Activated CD4-positive, alpha-beta memory T cell treated with anti-CD3 and anti-CD28 coated beads for 36 hours (primary cell): ENCODE measurements at regions not wholly inside any gene's neighbourhood (a gene's known extent, or its start where the extent isn't known, plus 50 kb on each side); places are given as distances from the start of the nearest gene placed in this dataset.

Experiments used
- CTCF ChIA-PET: fragments of 350-600 bp; sonication (Branson Sonifier 250); formaldehyde crosslinking; loops from one replicate; lab custom pipeline; 2021; ENCODE audit warnings: antibody characterized with exemption, inconsistent platforms; lab: Charles Lee
- POLR2A ChIA-PET: fragments of 350-600 bp; sonication (Branson Sonifier 250); formaldehyde crosslinking; loops from one replicate; lab custom pipeline; 2021; ENCODE audit warnings: antibody characterized with exemption; lab: Charles Lee
- DNase-seq: peaks from one replicate; pipeline ENCODE4 v3.0.0-alpha.2; 2020
- H3K27ac Mint-ChIP-seq: one replicate; pipeline ENCODE4 v1.8.0; 2021; ENCODE audit warnings: mixed read lengths
- H3K27me3 Mint-ChIP-seq: one replicate; pipeline ENCODE4 v1.8.0; 2021; ENCODE audit warnings: mixed read lengths
- H3K36me3 Mint-ChIP-seq: one replicate; pipeline ENCODE4 v1.8.0; 2021; ENCODE audit warnings: mixed read lengths
- H3K4me1 Mint-ChIP-seq: one replicate; pipeline ENCODE4 v1.8.0; 2021; ENCODE audit warnings: low read depth, mixed read lengths
- H3K4me3 Mint-ChIP-seq: one replicate; pipeline ENCODE4 v1.8.0; 2021; ENCODE audit warnings: mild to moderate bottlenecking, mixed read lengths
- H3K9me3 Mint-ChIP-seq: one replicate; pipeline ENCODE4 v1.8.0; 2021; ENCODE audit warnings: mixed read lengths
- intact Hi-C: fragments of 100-400 bp; cut with micrococcal nuclease; formaldehyde crosslinking; loops from one replicate; pipeline ENCODE4 v1.15.1; 2023

DNA sequence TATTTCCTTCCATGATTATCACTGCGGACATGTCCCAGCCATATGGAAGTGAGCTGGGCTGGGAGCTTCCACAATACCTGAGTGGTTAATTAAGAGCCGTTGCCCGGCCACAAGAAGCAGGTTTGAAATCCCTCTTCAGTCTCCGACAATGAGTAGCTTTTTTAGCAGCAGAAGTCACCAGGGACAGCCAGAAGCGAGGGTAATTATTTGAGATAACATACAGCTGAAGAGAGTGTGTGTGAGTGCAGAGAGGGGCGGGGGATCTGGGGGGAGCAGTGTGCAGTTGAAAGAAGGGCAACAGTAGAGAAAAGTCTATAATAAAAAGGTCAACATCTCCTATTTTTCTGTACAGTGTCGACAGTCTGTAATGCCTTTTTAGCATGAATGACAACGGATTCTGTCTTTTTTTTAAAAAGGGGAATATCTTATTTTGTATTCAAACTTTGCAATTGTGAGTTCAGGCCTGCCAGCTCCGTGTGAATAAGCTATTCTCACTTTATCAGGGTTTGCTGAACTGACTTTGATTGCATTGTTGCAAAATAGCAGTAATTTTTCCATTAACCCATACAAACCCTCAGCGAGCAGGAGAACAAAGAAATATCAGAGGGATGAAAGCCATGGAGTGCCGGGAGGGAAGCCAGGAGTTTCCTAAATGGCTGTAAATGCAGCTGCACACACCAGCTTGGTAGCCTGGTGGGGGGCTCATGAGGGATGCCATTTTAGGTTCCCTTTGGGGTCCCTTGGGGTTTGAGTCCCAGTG is 220.3 kb upstream of the IRX3 start:
- no peak for DNase-seq
- Mint-ChIP-seq H3K27me3 (peaks cover 11% of the 10 kb centered on the region), H3K9me3 (no peaks in the 10 kb centered on the region), H3K36me3 (no peaks in the 10 kb centered on the region), H3K4me3 (no peak overlapping the region), H3K27ac (no peak overlapping the region), H3K4me1 (no peaks in the 10 kb centered on the region)
- intact Hi-C loops: no loop called here
- CTCF ChIA-PET: no interaction called here
- POLR2A ChIA-PET: no interaction called here

- peaks cover 11% of the 10 kb centered on the region for H3K27me3 Mint-ChIP-seq
- H3K9me3 Mint-ChIP-seq: no peaks in the 10 kb centered on the region
- no peaks in the 10 kb centered on the region for H3K36me3 Mint-ChIP-seq
- no peak overlapping the region for H3K27ac Mint-ChIP-seq
- no peaks in the 10 kb centered on the region for H3K4me1 Mint-ChIP-seq
- intact Hi-C loops: no loop called here
- no peak overlapping the region for H3K4me3 Mint-ChIP-seq
- POLR2A ChIA-PET: no interaction called here
- DNase-seq: no peak
- CTCF ChIA-PET: no interaction called here
Observed at GRCh38 chr16:54506214-54506580, 219.6 kb upstream of the IRX3 start.

DNA sequence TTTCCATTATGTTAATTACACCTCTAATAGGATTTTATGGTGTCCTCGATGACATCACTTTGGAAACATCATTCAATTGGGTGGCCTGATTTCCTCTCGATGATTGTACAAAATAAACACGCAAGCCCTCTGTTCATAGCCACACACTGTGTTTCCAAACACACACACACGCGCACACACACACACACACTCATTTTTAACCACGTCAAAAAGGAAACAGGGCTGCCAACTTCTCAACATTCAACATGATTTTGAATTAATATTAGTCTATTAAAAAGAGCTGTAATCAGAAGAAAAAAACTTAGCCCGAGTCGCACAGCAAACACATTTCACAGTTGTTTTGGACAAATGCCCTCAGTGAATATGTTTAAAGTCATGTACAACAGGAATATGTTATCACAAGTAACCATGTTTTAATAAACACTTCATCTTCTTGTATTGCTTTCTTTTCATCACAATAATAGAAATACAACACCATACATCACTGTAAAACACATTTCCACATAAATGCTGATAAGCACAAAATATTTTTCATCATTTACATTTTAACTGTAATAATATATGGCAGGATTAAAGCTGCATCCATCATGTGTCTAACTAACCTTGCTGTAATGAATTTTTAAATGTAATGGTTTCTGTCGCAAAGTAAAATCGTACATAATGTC is 219.1 kb upstream of the IRX3 start:
- no peaks in the 10 kb centered on the region for H3K36me3 Mint-ChIP-seq
- H3K27ac Mint-ChIP-seq: no peak overlapping the region
- H3K4me1 Mint-ChIP-seq: no peaks in the 10 kb centered on the region
- CTCF ChIA-PET: no interaction called here
- peaks cover 11% of the 10 kb centered on the region for H3K27me3 Mint-ChIP-seq
- H3K9me3 Mint-ChIP-seq: no peaks in the 10 kb centered on the region
- intact Hi-C loops: no loop called here
- no peak overlapping the region for H3K4me3 Mint-ChIP-seq
- no peak for DNase-seq
- POLR2A ChIA-PET: no interaction called here

GRCh38 chr16:54504372-54504771 is 217.8 kb upstream of the IRX3 start:
- POLR2A ChIA-PET: no interaction called here
- Mint-ChIP-seq H3K27me3 (peaks cover 11% of the 10 kb centered on the region), H3K27ac (no peak overlapping the region), H3K36me3 (no peaks in the 10 kb centered on the region), H3K4me3 (no peak overlapping the region), H3K9me3 (no peaks in the 10 kb centered on the region), H3K4me1 (no peaks in the 10 kb centered on the region)
- CTCF ChIA-PET: no interaction called here
- no peak for DNase-seq
- intact Hi-C loops: no loop called here

GRCh38 chr16:54503856-54504219 is 217.3 kb upstream of the IRX3 start:
- peaks cover 11% of the 10 kb centered on the region for H3K27me3 Mint-ChIP-seq
- ChIA-PET CTCF (no interaction called here), POLR2A (no interaction called here)
- no peaks in the 10 kb centered on the region for H3K4me1 Mint-ChIP-seq
- no peak overlapping the region for H3K4me3 Mint-ChIP-seq
- no peak overlapping the region for H3K27ac Mint-ChIP-seq
- no peaks in the 10 kb centered on the region for H3K36me3 Mint-ChIP-seq
- H3K9me3 Mint-ChIP-seq: no peaks in the 10 kb centered on the region
- DNase-seq: no peak
- intact Hi-C loops: no loop called here

- Mint-ChIP-seq H3K4me3 (no peak overlapping the region), H3K9me3 (no peaks in the 10 kb centered on the region), H3K27me3 (peaks cover 11% of the 10 kb centered on the region), H3K36me3 (no peaks in the 10 kb centered on the region), H3K4me1 (no peaks in the 10 kb centered on the region), H3K27ac (no peak overlapping the region)
- POLR2A ChIA-PET: no interaction called here
- DNase-seq: no peak
- CTCF ChIA-PET: no interaction called here
- intact Hi-C loops: no loop called here
Observed at GRCh38 chr16:54503011-54503855, 216.6 kb upstream of the IRX3 start.

DNA sequence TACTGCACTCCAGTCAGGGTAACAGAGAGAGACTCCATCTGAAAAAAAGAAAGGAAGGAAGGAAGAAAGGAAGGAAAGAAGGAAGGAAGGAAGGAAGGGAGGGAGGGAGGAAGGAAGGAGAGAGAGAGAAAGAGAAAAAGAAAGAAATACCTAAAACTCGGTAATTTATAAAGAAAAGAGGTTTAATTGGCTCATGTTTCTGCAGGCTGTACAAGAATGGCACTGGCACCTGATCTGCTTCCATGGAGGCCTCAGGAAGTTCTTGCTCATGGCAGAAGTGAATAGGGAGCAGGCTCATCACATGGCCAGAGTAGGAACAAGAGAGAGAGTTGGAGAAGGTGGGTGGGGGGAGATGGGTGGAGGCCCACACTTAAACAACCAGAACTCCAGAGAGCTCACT is 215.2 kb upstream of the IRX3 start:
- Mint-ChIP-seq H3K36me3 (no peaks in the 10 kb centered on the region), H3K27ac (no peak overlapping the region), H3K27me3 (peaks cover 11% of the 10 kb centered on the region), H3K9me3 (peaks cover 4% of the 10 kb centered on the region), H3K4me3 (no peak overlapping the region), H3K4me1 (no peaks in the 10 kb centered on the region)
- DNase-seq: no peak
- POLR2A ChIA-PET: no interaction called here
- CTCF ChIA-PET: no interaction called here
- intact Hi-C loops: no loop called here

DNA sequence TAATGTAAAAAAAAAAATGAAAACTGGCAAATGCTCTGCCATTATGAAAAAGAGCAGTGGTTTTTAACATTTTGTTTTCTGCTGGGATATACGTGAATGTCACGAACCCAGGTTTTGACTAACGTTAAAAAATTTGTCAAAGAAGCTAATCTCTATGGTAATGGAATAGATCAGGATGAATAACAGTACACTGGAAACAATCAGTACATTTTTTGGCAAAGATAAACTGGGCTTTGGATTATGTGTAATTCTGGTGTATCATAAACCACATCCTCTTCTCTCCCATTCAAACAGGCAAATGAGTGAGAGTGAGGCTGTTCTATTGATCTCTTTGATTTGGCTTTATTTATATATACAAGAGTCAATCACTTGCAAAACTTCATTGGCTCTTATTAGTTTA is 207.0 kb upstream of the IRX3 start:
- H3K4me3 Mint-ChIP-seq: no peak overlapping the region
- intact Hi-C loops: no loop called here
- no peak for DNase-seq
- H3K36me3 Mint-ChIP-seq: no peaks in the 10 kb centered on the region
- peaks cover 2% of the 10 kb centered on the region for H3K27me3 Mint-ChIP-seq
- POLR2A ChIA-PET: no interaction called here
- H3K9me3 Mint-ChIP-seq: peaks cover 7% of the 10 kb centered on the region
- no peaks in the 10 kb centered on the region for H3K4me1 Mint-ChIP-seq
- CTCF ChIA-PET: no interaction called here
- no peak overlapping the region for H3K27ac Mint-ChIP-seq

DNA sequence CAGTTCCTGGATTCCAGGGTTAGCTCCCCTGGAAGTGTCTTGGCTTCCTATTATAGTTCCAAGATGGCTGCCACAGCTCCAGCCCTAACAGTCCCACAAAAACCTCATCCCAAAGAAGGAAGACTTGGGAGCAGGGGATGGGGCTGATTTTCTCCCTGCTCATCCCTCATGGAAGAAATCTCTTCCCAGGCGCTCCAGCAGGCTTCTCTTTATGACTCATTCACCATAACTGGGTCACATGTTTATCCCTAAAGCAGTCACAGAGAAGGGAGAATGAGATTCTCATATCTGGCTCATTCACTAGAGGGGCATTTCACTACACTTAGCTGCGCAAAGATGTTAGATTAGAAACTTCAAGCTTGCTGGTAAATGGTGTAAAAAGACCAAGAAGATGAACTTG is 206.5 kb upstream of the IRX3 start:
- intact Hi-C loops: no loop called here
- Mint-ChIP-seq H3K4me3 (no peak overlapping the region), H3K4me1 (no peaks in the 10 kb centered on the region), H3K36me3 (no peaks in the 10 kb centered on the region), H3K27me3 (peaks cover 2% of the 10 kb centered on the region), H3K9me3 (peaks cover 7% of the 10 kb centered on the region), H3K27ac (no peak overlapping the region)
- no peak for DNase-seq
- ChIA-PET POLR2A (no interaction called here), CTCF (no interaction called here)

GRCh38 chr16:54490112-54490488 is 203.5 kb upstream of the IRX3 start:
- DNase-seq: no peak
- peaks cover 2% of the 10 kb centered on the region for H3K27me3 Mint-ChIP-seq
- intact Hi-C loops: no loop called here
- CTCF ChIA-PET: no interaction called here
- no peak overlapping the region for H3K27ac Mint-ChIP-seq
- H3K36me3 Mint-ChIP-seq: no peaks in the 10 kb centered on the region
- no peak overlapping the region for H3K4me3 Mint-ChIP-seq
- H3K9me3 Mint-ChIP-seq: no peaks in the 10 kb centered on the region
- POLR2A ChIA-PET: no interaction called here
- no peaks in the 10 kb centered on the region for H3K4me1 Mint-ChIP-seq

DNA sequence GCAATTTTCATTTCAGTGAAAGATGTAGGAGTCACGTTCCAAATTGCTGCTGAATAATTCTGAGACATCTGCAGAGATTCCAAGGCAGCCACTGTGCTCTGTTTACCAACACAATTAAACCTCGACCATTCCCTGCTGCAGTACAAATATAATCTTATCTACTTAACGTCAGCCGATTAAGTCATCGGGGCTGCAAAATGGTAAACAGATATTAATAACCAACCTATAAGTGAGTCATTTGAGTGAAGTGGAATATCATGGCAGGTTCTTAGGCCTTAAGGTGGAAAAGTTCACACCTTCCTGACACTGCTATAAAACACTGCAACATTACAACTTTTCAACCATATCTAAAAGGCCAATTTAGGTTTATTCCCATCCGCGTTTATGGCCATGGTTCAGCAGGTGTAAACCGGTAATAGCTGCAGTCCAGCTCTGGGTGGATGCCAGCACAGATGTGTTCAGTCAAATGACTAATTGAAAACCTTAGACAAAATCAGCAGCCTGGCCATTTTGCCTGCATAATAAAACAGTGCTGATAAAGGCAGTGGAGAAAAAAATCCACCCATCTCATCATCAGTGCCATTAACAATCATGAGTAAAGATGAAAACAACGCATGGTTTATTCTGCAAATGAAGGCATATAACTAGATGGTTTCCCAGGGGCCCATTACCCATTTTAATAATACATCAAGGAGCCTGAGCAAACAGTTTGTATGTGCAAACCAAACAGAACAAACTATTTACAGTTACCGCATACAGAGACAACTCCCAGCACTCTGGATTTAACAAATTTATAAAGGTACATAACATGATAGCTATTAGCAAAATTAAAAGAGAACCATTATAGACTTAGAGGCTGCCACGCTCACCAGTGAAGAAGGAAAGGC is 202.9 kb upstream of the IRX3 start:
- no peaks in the 10 kb centered on the region for H3K36me3 Mint-ChIP-seq
- H3K27me3 Mint-ChIP-seq: peaks cover 2% of the 10 kb centered on the region
- DNase-seq: no peak
- CTCF ChIA-PET: no interaction called here
- H3K4me3 Mint-ChIP-seq: no peak overlapping the region
- H3K4me1 Mint-ChIP-seq: no peaks in the 10 kb centered on the region
- intact Hi-C loops: no loop called here
- no peaks in the 10 kb centered on the region for H3K9me3 Mint-ChIP-seq
- POLR2A ChIA-PET: no interaction called here
- H3K27ac Mint-ChIP-seq: no peak overlapping the region

DNA sequence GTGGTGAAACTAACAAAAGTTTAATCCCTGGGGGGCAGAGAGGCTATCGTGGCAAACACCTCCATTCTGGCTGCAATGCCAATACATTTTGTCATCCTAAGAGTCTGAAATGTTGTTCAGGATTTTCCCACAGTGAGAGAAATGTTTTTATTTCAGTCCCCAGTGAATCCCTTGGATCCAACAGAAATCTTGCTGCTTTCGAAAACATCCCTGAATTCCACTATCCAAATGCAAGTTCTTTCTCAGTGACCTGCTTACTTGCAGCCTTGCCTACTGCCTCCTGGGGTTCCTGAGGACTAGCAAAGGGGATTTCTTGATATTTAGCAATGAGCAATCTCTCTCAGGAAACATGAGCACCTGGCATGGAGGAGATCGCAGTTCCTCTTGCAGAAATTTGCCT is 202.1 kb upstream of the IRX3 start:
- Mint-ChIP-seq H3K27ac (no peak overlapping the region), H3K9me3 (no peaks in the 10 kb centered on the region), H3K36me3 (no peaks in the 10 kb centered on the region), H3K4me1 (no peaks in the 10 kb centered on the region), H3K4me3 (no peak overlapping the region), H3K27me3 (peaks cover 2% of the 10 kb centered on the region)
- ChIA-PET CTCF (no interaction called here), POLR2A (no interaction called here)
- DNase-seq: no peak
- intact Hi-C loops: no loop called here
